Spleen (tissue), 7 donors: ENCODE measurements at regions not wholly inside any gene's neighbourhood (a gene's known extent, or its start where the extent isn't known, plus 50 kb on each side); places are given as distances from the start of the nearest gene placed in this dataset.

Source experiments
- POLR2A ChIP-seq, 3 donors: fragments of 450-650 bp; IDR thresholded peaks; one replicate each; pipeline ENCODE4 v1.5.1; 2017; ENCODE audit warnings: antibody characterized with exemption in 3 of 3, mild to moderate bottlenecking in 1 of 3
- TF ChIP-seq, protein P1 (sequence below), 11 experiments: fragments of 200-600 bp in 7 of 11; fragments of 450-650 bp in 4 of 11; sonication (generic) in 4 of 11; IDR thresholded peaks in 8 of 11; conservative IDR thresholded peaks in 3 of 11; 1 replicate in 7 of 11; 2 replicates in 4 of 11; pipeline versions ENCODE4 v1.4.0 to v1.8.0; 2016 to 2021; ENCODE audit warnings: antibody characterized with exemption in 11 of 11, inconsistent platforms in 4 of 11, mild to moderate bottlenecking in 1 of 11
- donor health status: DM: no; HTN: no; CAD: no; lungs with moderate emphysema.
- donor health status: DM: no; HTN: no; CAD: no.
- donor health status: DM: no; HTN: no; CAD: no.

DNA sequence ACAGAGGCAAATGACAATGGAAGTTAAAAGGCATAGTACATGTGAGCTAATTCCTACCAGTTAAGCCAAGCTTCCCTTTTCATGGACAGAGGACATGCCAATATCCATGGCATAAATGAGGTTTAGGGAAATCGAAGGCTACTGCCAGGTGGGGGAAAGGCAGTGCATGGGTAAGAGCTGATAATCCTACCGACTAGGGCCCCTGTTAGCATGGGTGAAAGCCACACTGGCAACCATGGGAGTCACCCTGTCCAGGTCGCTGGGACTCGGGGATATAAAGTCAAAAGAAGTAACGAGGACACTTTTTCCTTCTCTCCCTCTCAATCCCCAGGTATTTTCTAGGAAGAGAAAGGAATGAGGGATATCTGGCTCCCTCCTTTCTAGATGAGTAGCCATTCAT is 83.7 kb upstream of the CDH19 start:
- TF ChIP-seq, protein P1, sequence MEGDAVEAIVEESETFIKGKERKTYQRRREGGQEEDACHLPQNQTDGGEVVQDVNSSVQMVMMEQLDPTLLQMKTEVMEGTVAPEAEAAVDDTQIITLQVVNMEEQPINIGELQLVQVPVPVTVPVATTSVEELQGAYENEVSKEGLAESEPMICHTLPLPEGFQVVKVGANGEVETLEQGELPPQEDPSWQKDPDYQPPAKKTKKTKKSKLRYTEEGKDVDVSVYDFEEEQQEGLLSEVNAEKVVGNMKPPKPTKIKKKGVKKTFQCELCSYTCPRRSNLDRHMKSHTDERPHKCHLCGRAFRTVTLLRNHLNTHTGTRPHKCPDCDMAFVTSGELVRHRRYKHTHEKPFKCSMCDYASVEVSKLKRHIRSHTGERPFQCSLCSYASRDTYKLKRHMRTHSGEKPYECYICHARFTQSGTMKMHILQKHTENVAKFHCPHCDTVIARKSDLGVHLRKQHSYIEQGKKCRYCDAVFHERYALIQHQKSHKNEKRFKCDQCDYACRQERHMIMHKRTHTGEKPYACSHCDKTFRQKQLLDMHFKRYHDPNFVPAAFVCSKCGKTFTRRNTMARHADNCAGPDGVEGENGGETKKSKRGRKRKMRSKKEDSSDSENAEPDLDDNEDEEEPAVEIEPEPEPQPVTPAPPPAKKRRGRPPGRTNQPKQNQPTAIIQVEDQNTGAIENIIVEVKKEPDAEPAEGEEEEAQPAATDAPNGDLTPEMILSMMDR (IDR thresholded peaks at IDR 0.05 in 8 of 11, conservative IDR thresholded peaks at IDR 0.05 in 3 of 11) = no peak
- no peak for TF ChIP-seq POLR2A (IDR thresholded peaks at IDR 0.05)
